Erythroblast (primary cell): ENCODE measurements at regions not wholly inside any gene's neighbourhood (a gene's known extent, or its start where the extent isn't known, plus 50 kb on each side); places are given as distances from the start of the nearest gene placed in this dataset.

Experiments
- GATA1 ChIP-seq: IDR thresholded peaks from 2 replicates; pipeline ENCODE4 v1.6.1; 2011; ENCODE audit warnings: low read depth, mild to moderate bottlenecking, control low read depth, low read length, moderate library complexity
- POLR2A ChIP-seq: IDR thresholded peaks from 2 replicates; pipeline ENCODE4 v1.6.1; 2011; ENCODE audit warnings: mild to moderate bottlenecking, low read length

DNA sequence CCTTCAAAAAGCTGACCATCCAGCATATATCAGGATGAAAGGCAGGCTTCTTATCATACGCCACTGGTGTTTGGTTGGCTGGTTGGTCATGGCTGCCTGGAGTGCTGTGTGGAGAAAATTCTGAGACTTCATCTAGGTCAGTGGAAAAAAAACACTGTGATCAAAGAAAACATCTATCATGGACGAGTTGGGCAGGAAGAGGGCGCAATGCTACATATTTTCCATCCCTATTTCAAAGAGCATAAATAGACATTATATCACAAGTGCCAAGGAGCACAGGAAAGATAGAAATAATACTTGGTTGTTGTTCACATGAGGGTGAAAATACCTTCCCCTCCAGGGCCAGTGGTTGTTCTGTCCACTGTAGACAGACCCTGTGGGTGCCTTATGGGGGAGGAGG lies 128.4 kb upstream of the PLPP4 start:
- TF ChIP-seq POLR2A (no peak), GATA1 (no peak)
